ENCODE measurements at regions not wholly inside any gene's neighbourhood (a gene's known extent, or its start where the extent isn't known, plus 50 kb on each side); places are given as distances from the start of the nearest gene placed in this dataset.
"Not testable (repeated sequence)": the region's sequence is repeated elsewhere in the genome, so short reads cannot be mapped to it uniquely, and the experiment has no call there.

DNA sequence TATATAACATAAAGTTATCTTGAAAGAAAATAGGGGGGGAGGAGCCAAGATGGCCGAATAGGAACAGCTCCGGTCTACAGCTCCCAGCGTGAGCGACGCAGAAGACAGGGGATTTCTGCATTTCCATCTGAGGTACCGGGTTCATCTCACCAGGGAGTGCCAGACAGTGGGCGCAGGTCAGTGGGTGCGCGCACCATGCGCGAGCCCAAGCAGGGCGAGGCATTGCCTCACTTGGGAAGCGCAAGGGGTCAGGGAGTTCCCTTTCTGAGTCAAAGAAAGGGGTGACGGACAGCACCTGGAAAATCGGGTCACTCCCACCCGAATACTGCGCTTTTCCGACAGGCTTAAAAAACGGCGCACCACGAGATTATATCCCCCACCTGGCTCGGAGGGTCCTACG lies 1704.4 kb upstream of the SPRY2 start:
- not testable (repeated sequence) for DNase-seq; H3K36me3 Mint-ChIP-seq; H3K4me1 Mint-ChIP-seq; H3K27ac Mint-ChIP-seq; H3K4me3 Mint-ChIP-seq; H3K27me3 Mint-ChIP-seq (ENCODE audit: low read depth in 3 of 3)
- H3K9me3 Mint-ChIP-seq = peaks cover 9 to 33% (median 17%) of the 10 kb centered on the region in 6 donors

DNA sequence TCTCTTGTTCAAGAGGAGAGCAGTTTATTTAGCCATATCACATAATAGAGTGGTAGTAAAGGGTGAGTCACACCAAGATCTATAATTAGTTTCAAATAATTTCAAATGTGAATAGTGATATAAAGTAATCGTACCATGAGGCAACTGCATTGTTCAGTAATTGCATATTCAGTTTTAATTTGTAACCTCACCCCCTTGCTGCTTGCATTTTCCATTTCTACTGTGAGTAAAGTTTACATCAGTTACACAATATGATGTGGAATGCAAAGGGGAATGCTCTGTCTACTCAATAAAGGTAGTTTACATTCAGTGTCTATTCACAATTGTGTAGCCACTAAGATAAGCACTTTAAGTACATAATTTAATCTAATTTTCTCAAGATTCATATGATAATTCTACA lies 1695.7 kb upstream of the SPRY2 start:
- H3K4me3 Mint-ChIP-seq = no peak overlapping the region
- DNase-seq = no peak
- peaks cover 0 to 6% (median 0%) of the 10 kb centered on the region in 3 donors for H3K36me3 Mint-ChIP-seq
- H3K9me3 Mint-ChIP-seq = peaks cover 4 to 45% (median 29%) of the 10 kb centered on the region in 6 donors
- no peak overlapping the region for H3K27ac Mint-ChIP-seq
- no peaks in the 10 kb centered on the region for H3K4me1 Mint-ChIP-seq
- peaks cover 0 to 3% (median 0%) of the 10 kb centered on the region in 3 donors for H3K27me3 Mint-ChIP-seq (ENCODE audit: low read depth in 3 of 3)

DNA sequence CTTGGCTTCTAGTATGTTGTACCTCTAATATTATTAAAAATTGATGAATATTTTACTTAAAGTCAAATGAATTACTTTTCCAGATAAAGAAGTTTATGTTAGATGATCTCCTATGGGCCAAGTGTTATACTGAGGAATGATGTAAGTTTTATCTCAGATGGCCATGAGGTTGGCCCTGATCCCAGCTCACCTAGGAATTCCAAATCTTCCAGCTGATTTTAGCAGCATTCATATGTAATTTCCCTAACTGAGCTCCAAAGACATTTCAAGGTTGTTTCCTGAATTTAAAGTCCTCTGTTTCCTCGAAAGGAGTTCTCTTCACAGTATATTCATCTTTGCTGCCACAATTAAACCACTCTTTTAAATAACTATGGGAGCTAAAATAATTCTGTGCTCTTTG lies 1670.4 kb upstream of the SPRY2 start:
- Mint-ChIP-seq H3K4me1 (no peaks in the 10 kb centered on the region), H3K27me3 (ENCODE audit: low read depth in 3 of 3) (peaks cover 0 to 2% (median 0%) of the 10 kb centered on the region in 3 donors), H3K4me3 (no peak overlapping the region), H3K36me3 (peaks cover 0 to 3% (median 0%) of the 10 kb centered on the region in 3 donors), H3K27ac (no peak overlapping the region), H3K9me3 (peaks cover 14 to 49% (median 19%) of the 10 kb centered on the region in 6 donors)
- no peak for DNase-seq

DNA sequence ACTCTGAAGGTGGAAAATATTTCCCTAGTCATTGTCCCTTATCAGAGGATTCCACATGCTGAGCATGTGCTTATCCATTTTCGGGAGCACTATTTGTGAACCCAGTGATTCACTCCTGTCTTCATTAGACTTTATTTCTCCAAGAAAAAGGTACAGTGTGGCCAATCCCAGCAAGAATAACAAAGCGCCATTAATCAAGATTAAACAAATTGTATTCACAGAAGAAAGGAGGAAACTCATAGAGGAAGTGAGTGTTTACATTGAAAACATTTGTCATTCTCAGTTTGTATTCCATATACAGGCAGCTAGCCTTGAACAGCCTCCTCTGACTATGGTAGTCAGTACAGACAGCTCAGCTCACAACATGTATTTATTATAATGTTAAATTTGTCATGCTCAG lies 1669.9 kb upstream of the SPRY2 start:
- no peak for DNase-seq
- H3K27me3 Mint-ChIP-seq (ENCODE audit: low read depth in 3 of 3) = peaks cover 0 to 2% (median 0%) of the 10 kb centered on the region in 3 donors
- H3K27ac Mint-ChIP-seq = no peak overlapping the region
- peaks cover 0 to 3% (median 0%) of the 10 kb centered on the region in 3 donors for H3K36me3 Mint-ChIP-seq
- H3K4me1 Mint-ChIP-seq = no peaks in the 10 kb centered on the region
- H3K4me3 Mint-ChIP-seq = no peak overlapping the region
- H3K9me3 Mint-ChIP-seq = peaks cover 14 to 49% (median 19%) of the 10 kb centered on the region in 6 donors

DNA sequence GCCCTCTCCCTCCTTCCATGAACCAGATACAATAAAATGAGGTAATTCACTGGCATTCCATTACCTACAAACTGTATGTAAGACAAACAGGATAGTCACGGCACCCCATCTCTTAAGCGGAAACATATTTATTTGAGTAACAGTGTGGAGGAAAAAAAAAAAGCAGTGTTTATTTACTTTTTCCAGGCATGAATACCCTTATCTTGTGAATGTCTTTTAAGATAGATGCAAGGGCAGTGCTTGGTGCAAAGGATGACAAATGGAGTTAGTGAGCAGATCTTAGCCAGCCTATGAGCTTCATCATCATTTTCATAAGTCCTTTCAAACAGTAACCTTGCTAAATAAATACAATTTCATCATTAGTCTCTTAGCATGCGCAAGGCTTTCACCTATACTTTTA lies 1661.8 kb upstream of the SPRY2 start:
- no peaks in the 10 kb centered on the region for H3K36me3 Mint-ChIP-seq
- peaks cover 2 to 26% (median 12%) of the 10 kb centered on the region in 6 donors for H3K9me3 Mint-ChIP-seq
- H3K4me1 Mint-ChIP-seq = no peaks in the 10 kb centered on the region
- no peaks in the 10 kb centered on the region for H3K27me3 Mint-ChIP-seq (ENCODE audit: low read depth in 3 of 3)
- H3K4me3 Mint-ChIP-seq = no peak overlapping the region
- H3K27ac Mint-ChIP-seq = no peak overlapping the region
- no peak for DNase-seq

DNA sequence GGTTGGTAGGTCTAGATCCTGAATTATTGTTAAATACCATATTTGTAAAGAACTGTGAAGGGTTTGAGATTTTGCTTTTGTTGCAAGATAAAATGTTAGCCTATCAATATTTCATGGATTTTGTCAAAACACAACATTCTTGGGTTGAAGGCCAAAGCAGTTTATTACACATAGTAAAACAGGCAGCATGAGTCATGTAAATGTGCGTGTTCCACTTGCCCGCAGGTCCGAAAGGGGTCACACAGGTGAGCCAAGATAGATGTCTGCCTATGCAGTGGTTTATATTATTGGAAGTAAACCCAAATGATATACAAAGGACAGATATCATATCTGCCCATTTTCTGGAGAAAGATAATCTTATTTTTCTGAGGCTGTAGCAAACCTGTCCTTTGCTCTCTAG lies 1654.4 kb upstream of the SPRY2 start:
- no peaks in the 10 kb centered on the region for H3K4me1 Mint-ChIP-seq
- DNase-seq = no peak
- H3K27me3 Mint-ChIP-seq (ENCODE audit: low read depth in 3 of 3) = no peaks in the 10 kb centered on the region
- peaks cover 2 to 38% (median 12%) of the 10 kb centered on the region in 6 donors for H3K9me3 Mint-ChIP-seq
- no peaks in the 10 kb centered on the region for H3K36me3 Mint-ChIP-seq
- H3K27ac Mint-ChIP-seq = no peak overlapping the region
- H3K4me3 Mint-ChIP-seq = no peak overlapping the region

DNA sequence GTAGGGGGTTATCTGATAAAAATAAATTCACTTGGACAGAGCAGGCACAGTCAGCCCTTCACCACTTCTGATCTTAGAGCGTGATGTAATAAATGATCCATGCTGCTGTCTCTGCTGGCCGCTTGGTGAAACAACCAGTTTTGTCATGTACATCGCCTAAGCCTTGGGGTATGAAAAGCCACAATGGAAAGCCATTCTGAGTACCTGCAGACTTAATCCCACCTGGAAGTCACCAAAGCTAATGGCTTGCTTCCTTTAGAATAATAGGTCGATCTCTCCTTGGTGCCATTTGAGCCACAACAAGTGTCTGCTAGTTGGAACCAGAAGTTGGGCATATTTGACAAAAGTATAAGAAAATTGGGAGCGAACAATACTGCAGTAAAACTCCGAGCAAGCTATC lies 1649.7 kb upstream of the SPRY2 start:
- DNase-seq = no peak
- Mint-ChIP-seq H3K4me1 (no peaks in the 10 kb centered on the region), H3K36me3 (no peaks in the 10 kb centered on the region), H3K27me3 (ENCODE audit: low read depth in 3 of 3) (peaks cover 0 to 1% (median 0%) of the 10 kb centered on the region in 3 donors), H3K27ac (no peak overlapping the region), H3K9me3 (peaks cover 5 to 61% (median 31%) of the 10 kb centered on the region in 6 donors), H3K4me3 (no peak overlapping the region)

DNA sequence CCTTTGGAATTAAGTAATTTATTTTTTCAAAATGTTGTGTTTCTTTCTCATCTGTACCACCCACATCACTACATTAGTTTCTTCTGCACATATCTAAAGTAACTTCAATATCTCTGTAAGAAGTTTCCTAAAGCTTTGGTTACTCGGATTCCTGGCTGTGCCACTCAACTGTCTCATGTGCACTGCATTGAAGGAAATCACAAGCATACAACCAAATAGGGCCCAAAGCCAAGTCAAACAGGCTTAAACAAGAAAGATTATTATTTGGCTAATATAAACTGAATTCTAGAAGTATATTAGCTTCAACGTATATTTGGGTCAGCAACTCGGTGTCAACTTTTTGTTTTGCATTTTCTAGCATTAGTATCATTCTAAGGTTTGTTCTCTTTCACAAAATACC lies 1647.6 kb upstream of the SPRY2 start:
- H3K4me3 Mint-ChIP-seq = no peak overlapping the region
- H3K27me3 Mint-ChIP-seq (ENCODE audit: low read depth in 3 of 3) = peaks cover 0 to 1% (median 0%) of the 10 kb centered on the region in 3 donors
- H3K9me3 Mint-ChIP-seq = peaks cover 0 to 57% (median 36%) of the 10 kb centered on the region in 6 donors
- no peak overlapping the region for H3K27ac Mint-ChIP-seq
- DNase-seq = no peak
- no peaks in the 10 kb centered on the region for H3K36me3 Mint-ChIP-seq
- no peaks in the 10 kb centered on the region for H3K4me1 Mint-ChIP-seq

DNA sequence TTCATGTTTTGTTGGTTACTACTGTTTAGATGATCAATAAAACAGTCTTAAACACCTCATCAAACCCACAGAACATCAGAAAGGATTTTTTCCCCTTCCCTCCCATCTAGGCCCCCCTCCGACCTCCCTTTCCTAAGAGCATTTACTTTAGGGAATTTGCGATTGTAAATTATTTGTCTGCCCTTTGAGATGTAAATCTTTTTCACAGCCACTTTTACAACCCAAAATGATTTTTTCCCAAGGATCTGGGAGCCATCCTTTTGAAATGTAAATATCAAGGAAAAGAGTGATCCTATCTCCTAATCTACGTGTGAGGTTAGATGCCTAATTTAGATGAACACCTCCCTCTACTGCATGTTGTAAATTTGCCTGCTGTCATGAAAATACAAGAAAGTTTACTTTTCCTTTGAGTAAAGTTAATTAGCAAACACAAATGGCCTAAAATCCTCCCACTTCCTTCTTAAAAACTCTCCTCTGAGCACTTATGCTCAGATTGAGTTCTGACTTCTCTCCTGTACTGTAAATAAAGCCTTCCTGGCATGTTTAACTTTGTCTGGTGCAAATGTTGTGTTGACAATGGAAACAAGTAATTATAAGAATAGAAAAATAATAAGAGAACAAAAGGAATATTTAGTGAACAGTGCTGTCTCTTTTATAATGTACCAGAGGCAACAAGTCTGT lies 1646.9 kb upstream of the SPRY2 start:
- Mint-ChIP-seq H3K27ac (no peak overlapping the region), H3K4me1 (no peaks in the 10 kb centered on the region), H3K27me3 (ENCODE audit: low read depth in 3 of 3) (peaks cover 0 to 1% (median 0%) of the 10 kb centered on the region in 3 donors)

DNA sequence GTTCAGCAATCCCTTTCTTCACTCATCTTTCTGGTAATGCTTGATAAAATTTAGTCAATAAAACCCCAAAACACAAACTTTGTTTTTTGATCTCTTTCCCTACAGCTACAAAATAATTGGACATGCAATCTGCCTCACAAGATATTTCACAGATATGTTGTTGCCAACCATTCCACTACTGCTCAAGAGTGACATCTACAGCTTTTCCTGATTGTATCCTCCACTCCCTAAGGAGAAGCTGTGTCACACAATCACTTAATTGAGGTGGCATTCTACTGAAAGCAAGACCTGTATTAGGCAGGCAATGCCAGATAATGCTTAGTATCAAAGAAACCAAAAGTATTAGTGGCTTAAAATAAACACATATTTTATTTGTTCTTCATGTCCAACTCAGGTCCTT lies 1646.2 kb upstream of the SPRY2 start:
- Mint-ChIP-seq H3K36me3 (no peaks in the 10 kb centered on the region), H3K4me1 (no peaks in the 10 kb centered on the region), H3K27me3 (ENCODE audit: low read depth in 3 of 3) (peaks cover 0 to 1% (median 0%) of the 10 kb centered on the region in 3 donors), H3K4me3 (no peak overlapping the region), H3K9me3 (peaks cover 0 to 52% (median 40%) of the 10 kb centered on the region in 6 donors), H3K27ac (no peak overlapping the region)
- no peak for DNase-seq

More for the DNA sequence above, 1646.9 kb upstream of the SPRY2 start:
- DNase-seq = no peak
- H3K4me3 Mint-ChIP-seq = no peak overlapping the region
- H3K36me3 Mint-ChIP-seq = no peaks in the 10 kb centered on the region
- H3K9me3 Mint-ChIP-seq = peaks cover 0 to 55% (median 37%) of the 10 kb centered on the region in 6 donors

DNA sequence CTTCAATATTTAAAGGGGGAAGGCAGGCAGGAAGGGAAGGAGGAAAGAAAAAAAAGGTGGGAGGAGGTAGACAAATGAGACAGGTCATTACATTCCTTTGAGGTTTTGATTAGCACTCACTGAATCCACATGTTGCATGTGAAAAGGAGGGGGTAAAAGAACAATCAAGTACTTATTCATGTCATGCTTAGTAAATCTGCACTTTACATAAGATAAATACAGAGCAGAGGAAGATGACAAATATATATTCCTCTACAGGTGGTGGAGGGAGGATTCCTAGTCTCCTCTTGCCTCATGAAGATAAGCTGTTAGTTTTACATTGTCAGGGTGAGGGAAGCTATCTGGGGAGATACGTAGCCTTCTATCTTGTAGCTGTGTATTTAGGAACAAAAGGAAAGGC lies 1645.4 kb upstream of the SPRY2 start:
- Mint-ChIP-seq H3K4me1 (no peaks in the 10 kb centered on the region), H3K27me3 (ENCODE audit: low read depth in 3 of 3) (peaks cover 0 to 1% (median 0%) of the 10 kb centered on the region in 3 donors), H3K9me3 (peaks cover 0 to 58% (median 35%) of the 10 kb centered on the region in 6 donors), H3K27ac (no peak overlapping the region), H3K36me3 (no peaks in the 10 kb centered on the region), H3K4me3 (no peak overlapping the region)
- no peak for DNase-seq

DNA sequence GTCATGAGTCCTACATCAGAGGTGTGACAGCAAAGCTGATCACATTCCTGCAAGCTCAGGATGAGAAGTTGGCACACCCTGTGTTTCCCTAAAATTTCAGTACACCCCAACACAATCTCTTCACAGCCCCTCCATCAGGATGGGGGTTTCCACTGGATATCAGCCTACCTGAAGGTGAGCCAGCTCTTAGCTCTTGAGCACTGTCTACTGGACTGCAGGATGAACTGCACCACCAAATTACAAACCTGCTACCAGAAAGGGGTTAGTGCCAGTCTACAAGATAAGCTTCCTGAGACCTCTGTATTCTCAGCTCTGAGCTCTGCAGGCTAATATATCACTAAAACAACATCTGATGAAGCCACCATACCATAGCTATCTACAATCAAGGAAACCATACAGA lies 1616.2 kb upstream of the SPRY2 start:
- Mint-ChIP-seq H3K27me3 (ENCODE audit: low read depth in 3 of 3) (no peaks in the 10 kb centered on the region), H3K9me3 (peaks cover 4 to 48% (median 36%) of the 10 kb centered on the region in 6 donors), H3K4me3 (no peak overlapping the region), H3K27ac (no peak overlapping the region), H3K4me1 (no peaks in the 10 kb centered on the region), H3K36me3 (no peaks in the 10 kb centered on the region)
- DNase-seq = no peak

DNA sequence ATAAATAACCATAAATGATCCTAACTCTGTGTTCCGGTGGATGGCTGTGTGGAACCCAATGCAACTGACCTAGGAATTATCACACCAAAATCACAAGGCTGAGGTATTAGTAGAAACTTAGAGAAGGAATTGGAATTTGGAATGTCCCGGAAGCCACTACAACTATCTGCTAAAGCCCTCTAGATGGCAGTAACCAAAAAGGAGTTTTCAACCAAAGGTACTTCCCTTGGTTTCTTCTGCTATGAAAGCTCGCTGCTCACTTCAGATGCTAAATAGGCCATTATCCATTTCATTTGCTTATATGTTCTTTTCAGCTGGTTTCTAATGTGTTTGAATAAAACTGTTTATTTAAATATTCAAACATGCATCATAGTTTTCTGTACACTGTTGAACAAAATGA lies 1589.1 kb upstream of the SPRY2 start:
- no peaks in the 10 kb centered on the region for H3K36me3 Mint-ChIP-seq
- H3K4me3 Mint-ChIP-seq = no peak overlapping the region
- H3K27ac Mint-ChIP-seq = no peak overlapping the region
- H3K27me3 Mint-ChIP-seq (ENCODE audit: low read depth in 3 of 3) = peaks cover 0 to 2% (median 0%) of the 10 kb centered on the region in 3 donors
- H3K4me1 Mint-ChIP-seq = no peaks in the 10 kb centered on the region
- peaks cover 3 to 30% (median 9%) of the 10 kb centered on the region in 6 donors for H3K9me3 Mint-ChIP-seq
- no peak for DNase-seq

DNA sequence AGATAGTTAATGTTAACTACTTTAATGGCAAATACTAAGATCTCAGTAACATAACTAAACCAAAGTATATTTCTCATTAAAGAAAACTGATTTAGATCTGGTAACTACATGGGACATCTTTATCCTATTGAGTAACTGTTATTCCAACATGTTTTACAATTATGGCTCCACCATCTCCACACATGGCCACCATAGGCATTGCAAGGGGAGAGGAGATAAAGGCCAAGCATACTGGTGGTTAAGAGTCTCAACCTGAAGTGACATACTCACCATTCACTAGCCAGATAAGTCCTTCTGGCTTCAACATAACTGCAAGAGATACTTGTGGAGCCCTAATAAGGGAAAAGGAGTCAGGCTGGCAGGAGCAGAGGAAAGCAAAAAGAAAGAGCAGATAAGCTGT lies 1586.4 kb upstream of the SPRY2 start:
- Mint-ChIP-seq H3K27me3 (ENCODE audit: low read depth in 3 of 3) (no peaks in the 10 kb centered on the region), H3K9me3 (peaks cover 0 to 15% (median 4%) of the 10 kb centered on the region in 6 donors), H3K4me3 (no peak overlapping the region), H3K27ac (no peak overlapping the region), H3K4me1 (no peaks in the 10 kb centered on the region), H3K36me3 (no peaks in the 10 kb centered on the region)
- DNase-seq = no peak

DNA sequence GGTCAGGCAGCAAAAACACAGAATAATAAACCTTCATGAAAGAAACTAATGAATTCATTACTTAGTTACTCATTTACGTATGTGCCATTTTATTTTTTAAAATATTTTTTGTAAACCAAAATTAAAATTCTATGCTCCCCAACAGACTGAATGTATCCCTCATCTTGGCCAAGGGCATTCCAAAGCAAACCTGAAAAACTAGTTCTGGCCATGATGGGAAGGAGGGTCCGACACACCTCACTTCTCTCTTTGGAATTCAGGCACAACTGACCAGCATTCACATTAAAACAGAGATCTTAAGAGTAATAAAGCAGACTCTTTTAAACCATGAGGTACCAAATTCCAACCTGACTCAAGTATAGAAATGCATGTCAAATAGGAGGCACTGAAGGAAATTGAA lies 1576.9 kb upstream of the SPRY2 start:
- Mint-ChIP-seq H3K9me3 (peaks cover 0 to 42% (median 22%) of the 10 kb centered on the region in 6 donors), H3K36me3 (no peaks in the 10 kb centered on the region), H3K4me1 (no peaks in the 10 kb centered on the region), H3K27me3 (ENCODE audit: low read depth in 3 of 3) (no peaks in the 10 kb centered on the region), H3K4me3 (no peak overlapping the region), H3K27ac (no peak overlapping the region)
- DNase-seq = no peak

Data from immature natural killer cell (primary cell).